ENCODE measurements at regions not wholly inside any gene's neighbourhood (a gene's known extent, or its start where the extent isn't known, plus 50 kb on each side); places are given as distances from the start of the nearest gene placed in this dataset.
"Not testable (repeated sequence)": the region's sequence is repeated elsewhere in the genome, so short reads cannot be mapped to it uniquely, and the experiment has no call there.

GRCh38 chr11:38538866-38539680 is 1941.0 kb upstream of the RAG2 start:
- H3K4me3 ChIP-seq (ENCODE audit: low read depth, low read length): no peak overlapping the region
- POLR2A ChIA-PET: no interaction called here
- no peaks in the 10 kb centered on the region for H3K27me3 ChIP-seq (ENCODE audit: control insufficient read depth, insufficient read depth, low read length)
- no peak for DNase-seq (ENCODE audit: low read depth)
- no peak for TF ChIP-seq CTCF (IDR thresholded peaks at IDR 0.05; ENCODE audit: insufficient read depth, low read depth, low read length)
- no peaks in the 10 kb centered on the region for H3K36me3 ChIP-seq (ENCODE audit: control insufficient read depth, insufficient read depth, low read length)
- CTCF ChIA-PET: no interaction called here

- DNase-seq (ENCODE audit: low read depth): no peak
- TF ChIP-seq CTCF (IDR thresholded peaks at IDR 0.05; ENCODE audit: insufficient read depth, low read depth, low read length): no peak
- CTCF ChIA-PET: no interaction called here
- Histone ChIP-seq H3K36me3 (ENCODE audit: control insufficient read depth, insufficient read depth, low read length) (no peaks in the 10 kb centered on the region), H3K27me3 (ENCODE audit: control insufficient read depth, insufficient read depth, low read length) (no peaks in the 10 kb centered on the region), H3K4me3 (ENCODE audit: low read depth, low read length) (no peak overlapping the region)
- POLR2A ChIA-PET: no interaction called here
Observed at GRCh38 chr11:38530226-38530625, 1932.2 kb upstream of the RAG2 start.

GRCh38 chr11:38524945-38525344 is 1926.9 kb upstream of the RAG2 start:
- POLR2A ChIA-PET: no interaction called here
- CTCF ChIA-PET: no interaction called here
- TF ChIP-seq CTCF (IDR thresholded peaks at IDR 0.05; ENCODE audit: insufficient read depth, low read depth, low read length): no peak
- no peak for DNase-seq (ENCODE audit: low read depth)
- no peak overlapping the region for H3K4me3 ChIP-seq (ENCODE audit: low read depth, low read length)
- H3K36me3 ChIP-seq (ENCODE audit: control insufficient read depth, insufficient read depth, low read length): no peaks in the 10 kb centered on the region
- H3K27me3 ChIP-seq (ENCODE audit: control insufficient read depth, insufficient read depth, low read length): no peaks in the 10 kb centered on the region

GRCh38 chr11:38517991-38518390 is 1920.0 kb upstream of the RAG2 start:
- DNase-seq (ENCODE audit: low read depth): no peak
- Histone ChIP-seq H3K4me3 (ENCODE audit: low read depth, low read length) (no peak overlapping the region), H3K36me3 (ENCODE audit: control insufficient read depth, insufficient read depth, low read length) (no peaks in the 10 kb centered on the region), H3K27me3 (ENCODE audit: control insufficient read depth, insufficient read depth, low read length) (no peaks in the 10 kb centered on the region)
- POLR2A ChIA-PET: no interaction called here
- TF ChIP-seq CTCF (IDR thresholded peaks at IDR 0.05; ENCODE audit: insufficient read depth, low read depth, low read length): no peak
- CTCF ChIA-PET: no interaction called here

GRCh38 chr11:38512830-38513229 is 1914.8 kb upstream of the RAG2 start:
- DNase-seq (ENCODE audit: low read depth); H3K27me3 ChIP-seq (ENCODE audit: control insufficient read depth, insufficient read depth, low read length); CTCF ChIA-PET; H3K36me3 ChIP-seq (ENCODE audit: control insufficient read depth, insufficient read depth, low read length); H3K4me3 ChIP-seq (ENCODE audit: low read depth, low read length); POLR2A ChIA-PET: not testable (repeated sequence)

GRCh38 chr11:38510041-38510440 is 1912.0 kb upstream of the RAG2 start:
- no peak for TF ChIP-seq CTCF (IDR thresholded peaks at IDR 0.05; ENCODE audit: insufficient read depth, low read depth, low read length)
- H3K36me3 ChIP-seq (ENCODE audit: control insufficient read depth, insufficient read depth, low read length): no peaks in the 10 kb centered on the region
- ChIA-PET CTCF (interaction anchor here (0.8 kb wide), 1 partner anchor 106 kb away, joined by 3 read pairs; no protein-coding TSS in a partner anchor), POLR2A (no interaction called here)
- H3K4me3 ChIP-seq (ENCODE audit: low read depth, low read length): no peak overlapping the region
- DNase-seq (ENCODE audit: low read depth): no peak
- no peaks in the 10 kb centered on the region for H3K27me3 ChIP-seq (ENCODE audit: control insufficient read depth, insufficient read depth, low read length)
